ENCODE measurements at regions not wholly inside any gene's neighbourhood (a gene's known extent, or its start where the extent isn't known, plus 50 kb on each side); places are given as distances from the start of the nearest gene placed in this dataset.
A peak's percentile ranks its signal among the peaks of the same experiment; 100 is the strongest.
"Not testable (repeated sequence)": the region's sequence is repeated elsewhere in the genome, so short reads cannot be mapped to it uniquely, and the experiment has no call there.

DNA sequence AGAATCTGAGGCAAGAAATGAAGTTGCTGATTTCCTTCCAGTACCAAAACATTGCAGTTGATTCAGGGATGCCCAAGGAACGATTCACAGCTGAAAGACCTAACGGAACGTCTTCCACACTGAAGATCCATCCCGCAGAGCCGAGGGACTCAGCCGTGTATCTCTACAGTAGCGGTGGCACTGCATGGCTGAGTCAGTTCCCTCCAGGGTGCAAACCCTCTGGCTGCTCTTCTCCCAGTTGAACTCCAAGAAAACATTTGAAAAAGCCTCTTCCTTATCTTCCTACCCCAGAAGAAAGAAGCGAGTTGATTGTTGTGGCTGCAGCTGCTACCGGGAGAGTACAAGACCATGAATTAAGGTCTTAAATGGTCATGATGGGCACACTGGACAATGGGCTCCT lies 147.1 kb upstream of the PRSS1 start:
- DNase-seq = no peak

- DNase-seq = no peak
Observed at GRCh38 chr7:142598297-142598696, 151.0 kb upstream of the PRSS1 start.

DNA sequence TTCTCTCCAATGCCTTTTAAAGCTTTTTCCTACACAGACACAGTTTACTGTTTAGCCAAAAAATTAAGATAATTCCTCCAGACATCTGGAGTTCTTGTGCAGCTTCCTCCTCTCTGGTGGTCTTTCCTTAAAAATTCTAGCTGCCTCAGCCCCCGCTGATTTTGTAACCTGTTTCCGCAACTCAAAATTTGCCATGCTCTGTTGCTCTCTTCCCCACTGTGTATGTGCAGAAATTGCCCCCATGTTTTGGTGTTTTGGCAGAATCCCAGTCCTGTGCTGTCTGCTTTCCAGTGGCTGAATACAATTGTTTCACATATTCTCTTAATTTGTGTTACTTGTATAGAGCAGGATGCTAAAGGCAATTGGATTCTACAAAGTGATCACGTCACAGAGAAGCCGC lies 151.7 kb upstream of the PRSS1 start:
- no peak for DNase-seq

- no peak for DNase-seq
Observed at GRCh38 chr7:142595816-142596516, 153.3 kb upstream of the PRSS1 start.

DNA sequence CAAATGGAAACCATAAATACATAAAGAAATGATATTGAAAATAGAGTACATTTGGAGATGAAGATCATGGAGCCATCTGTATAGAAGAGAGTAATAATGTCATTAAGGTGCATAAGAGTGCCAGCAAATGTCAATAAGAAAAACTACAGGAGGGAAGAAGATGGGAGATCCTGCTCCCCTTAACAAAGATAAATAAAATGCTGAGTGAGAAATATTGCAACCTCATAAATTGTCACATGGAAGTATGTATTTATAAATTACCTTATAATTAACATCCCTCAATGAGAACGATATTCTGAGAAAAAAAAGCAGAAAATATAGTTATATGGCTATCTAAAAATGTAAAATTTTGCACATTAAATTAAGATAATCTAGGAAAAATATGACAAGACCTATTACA lies 155.2 kb upstream of the PRSS1 start:
- no peak for DNase-seq

DNA sequence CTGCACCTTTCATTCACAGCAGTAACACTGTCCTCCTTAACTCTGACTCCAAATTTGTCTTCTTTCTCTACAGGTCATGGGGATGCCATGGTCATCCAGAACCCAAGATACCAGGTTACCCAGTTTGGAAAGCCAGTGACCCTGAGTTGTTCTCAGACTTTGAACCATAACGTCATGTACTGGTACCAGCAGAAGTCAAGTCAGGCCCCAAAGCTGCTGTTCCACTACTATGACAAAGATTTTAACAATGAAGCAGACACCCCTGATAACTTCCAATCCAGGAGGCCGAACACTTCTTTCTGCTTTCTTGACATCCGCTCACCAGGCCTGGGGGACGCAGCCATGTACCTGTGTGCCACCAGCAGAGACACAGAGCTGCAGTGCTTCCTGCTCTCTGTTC lies 156.2 kb upstream of the PRSS1 start:
- no peak for DNase-seq

DNA sequence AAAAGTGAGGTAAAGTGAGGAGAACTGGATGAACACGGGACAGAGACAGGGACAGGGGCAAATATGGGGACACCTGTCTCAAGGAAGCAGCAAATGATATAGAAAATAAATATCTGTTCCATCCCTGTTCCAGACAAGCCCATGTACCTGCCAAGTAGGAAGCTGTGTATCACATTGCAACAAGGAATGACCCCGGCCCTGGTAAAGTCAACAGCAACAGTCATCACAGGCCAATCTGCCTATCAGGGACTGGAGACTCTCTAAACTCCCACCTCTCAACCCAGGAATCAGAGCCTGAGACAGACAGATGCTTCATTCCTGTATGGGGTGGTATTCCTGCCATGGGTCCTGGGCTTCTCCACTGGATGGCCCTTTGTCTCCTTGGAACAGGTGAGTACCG lies 156.6 kb upstream of the PRSS1 start:
- DNase-seq = no peak

- no peak for DNase-seq
Observed at GRCh38 chr7:142592231-142592630, 157.0 kb upstream of the PRSS1 start.

DNA sequence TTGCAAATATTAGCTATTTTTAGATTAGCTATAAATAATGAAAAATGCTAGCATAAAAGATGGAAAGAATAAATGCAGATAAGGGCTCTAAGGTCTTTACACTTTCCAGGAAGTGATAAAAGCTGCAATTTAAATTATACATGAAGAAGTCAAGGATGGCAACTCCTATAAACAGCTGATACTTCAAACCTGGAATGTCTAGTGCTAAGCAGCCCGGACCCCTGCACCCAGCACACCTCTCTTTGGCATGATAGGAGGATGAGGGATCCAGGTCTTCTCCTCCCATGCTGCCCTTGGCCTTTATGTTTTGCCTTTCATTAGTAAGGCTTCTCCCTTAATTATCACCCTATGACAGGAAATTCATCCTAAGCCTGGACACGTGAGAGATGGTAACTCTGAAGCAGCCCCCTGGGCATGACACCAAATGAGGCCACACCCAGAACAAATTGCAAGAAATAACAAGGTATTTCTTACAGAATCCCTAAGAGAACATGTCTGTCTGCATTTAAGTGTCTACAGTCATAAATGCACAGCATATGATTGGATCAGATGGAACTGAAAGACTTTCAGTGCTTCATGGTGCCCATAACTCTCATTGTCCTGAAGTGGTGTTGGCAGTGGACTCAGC lies 158.3 kb upstream of the PRSS1 start:
- no peak for DNase-seq

DNA sequence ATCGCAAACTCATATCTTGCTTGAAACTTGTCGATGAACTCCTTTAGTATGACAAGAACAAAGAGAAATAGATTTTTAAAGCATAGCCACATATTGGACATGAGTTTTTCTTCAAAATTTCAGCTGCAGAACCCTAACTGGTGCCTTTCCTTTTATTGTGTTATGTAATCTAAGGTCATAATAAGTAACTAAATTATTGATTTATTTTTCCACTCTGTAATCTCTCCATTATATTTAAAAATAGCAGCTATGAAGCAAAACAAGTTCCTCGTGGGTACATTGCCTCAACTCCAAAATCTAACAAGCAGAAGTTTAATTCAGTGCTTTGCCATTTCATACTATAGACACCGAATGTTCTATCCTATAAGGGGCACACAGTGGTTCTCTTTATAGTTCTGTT lies 159.2 kb upstream of the PRSS1 start:
- no peak for DNase-seq

DNA sequence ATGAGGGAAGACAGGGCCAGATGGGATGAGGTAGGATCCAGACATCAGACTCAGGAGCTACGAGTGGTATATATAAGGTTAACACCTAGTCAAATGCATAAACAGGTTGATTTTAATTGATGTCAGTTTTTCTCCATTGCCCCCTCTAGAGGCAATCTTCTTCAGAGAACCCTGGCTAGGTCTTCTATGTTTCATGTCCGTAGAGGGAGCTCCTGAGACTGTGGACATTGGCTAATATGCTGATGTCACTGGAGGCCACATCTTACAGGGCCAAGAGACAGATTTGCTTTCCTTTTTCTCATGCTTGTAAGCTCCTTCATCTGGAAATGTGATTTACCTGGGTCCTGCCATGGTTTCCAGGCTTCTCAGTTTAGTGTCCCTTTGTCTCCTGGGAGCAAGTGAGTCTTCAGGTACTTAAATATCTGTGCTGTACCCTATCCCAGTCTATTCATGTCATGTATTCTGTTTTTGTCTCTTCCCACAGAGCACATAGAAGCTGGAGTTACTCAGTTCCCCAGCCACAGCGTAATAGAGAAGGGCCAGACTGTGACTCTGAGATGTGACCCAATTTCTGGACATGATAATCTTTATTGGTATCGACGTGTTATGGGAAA lies 161.6 kb upstream of the PRSS1 start:
- DNase-seq = peak; percentile 85

GRCh38 chr7:142586611-142587010 lies 162.7 kb upstream of the PRSS1 start:
- no peak for DNase-seq

DNA sequence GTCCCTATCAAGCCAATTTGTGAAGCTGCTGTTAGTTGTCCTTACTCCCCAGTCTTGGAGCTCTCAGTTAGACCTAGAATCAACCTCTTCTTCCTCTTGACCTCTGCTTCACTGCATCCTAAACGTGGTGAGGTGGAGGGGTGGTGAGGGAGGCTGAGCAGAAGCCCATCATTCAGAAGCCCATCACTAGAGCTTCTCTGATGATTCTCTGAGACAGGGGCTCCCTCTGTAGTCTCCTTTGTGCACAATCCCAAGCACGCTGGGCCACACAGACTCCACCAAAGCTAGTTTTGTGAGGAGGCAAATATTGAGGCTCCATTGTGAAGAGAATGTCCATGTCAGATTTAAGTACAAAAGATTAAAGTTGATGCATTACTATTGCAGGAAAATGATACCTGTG lies 163.8 kb upstream of the PRSS1 start:
- DNase-seq = no peak

DNA sequence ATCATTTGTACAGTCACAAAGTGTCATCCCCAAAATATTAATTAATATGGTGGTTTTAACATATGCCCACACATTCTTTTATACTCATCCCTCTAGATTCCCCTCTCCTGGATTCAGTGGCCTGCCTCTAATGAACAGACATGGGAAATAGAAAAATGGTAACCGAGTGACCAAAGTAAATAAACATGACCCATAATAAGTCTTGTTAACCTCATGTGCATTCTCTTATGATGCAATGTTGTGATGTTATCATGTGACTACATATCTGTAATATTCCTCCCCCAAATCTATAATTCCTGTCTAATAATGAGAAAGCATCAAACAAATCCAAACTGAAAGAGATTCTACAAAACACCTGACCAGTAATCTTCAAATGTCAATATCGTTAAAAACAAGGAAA lies 164.5 kb upstream of the PRSS1 start:
- DNase-seq = peak; percentile 35

DNA sequence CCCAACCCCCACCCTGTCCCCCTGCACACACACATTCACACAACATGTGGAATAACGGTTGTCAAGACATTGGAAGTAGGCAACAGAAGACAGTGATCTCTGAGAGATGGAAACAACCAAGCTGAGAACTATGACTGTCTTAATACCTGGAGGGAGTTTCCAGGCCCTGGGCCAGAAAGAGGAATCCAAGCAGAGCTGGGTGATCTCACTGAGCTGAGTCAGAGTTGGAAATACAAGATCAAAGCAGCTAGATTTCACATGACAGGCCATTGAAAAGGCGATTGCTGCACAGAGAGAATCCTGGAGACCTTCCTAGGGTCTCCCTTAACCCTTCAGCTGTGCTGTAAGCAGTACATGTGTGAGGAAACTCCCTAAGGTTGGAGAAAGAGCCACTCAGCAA lies 165.8 kb upstream of the PRSS1 start:
- DNase-seq = peak; percentile 87

- no peak for DNase-seq
Observed at GRCh38 chr7:142582351-142582750, 166.9 kb upstream of the PRSS1 start.

DNA sequence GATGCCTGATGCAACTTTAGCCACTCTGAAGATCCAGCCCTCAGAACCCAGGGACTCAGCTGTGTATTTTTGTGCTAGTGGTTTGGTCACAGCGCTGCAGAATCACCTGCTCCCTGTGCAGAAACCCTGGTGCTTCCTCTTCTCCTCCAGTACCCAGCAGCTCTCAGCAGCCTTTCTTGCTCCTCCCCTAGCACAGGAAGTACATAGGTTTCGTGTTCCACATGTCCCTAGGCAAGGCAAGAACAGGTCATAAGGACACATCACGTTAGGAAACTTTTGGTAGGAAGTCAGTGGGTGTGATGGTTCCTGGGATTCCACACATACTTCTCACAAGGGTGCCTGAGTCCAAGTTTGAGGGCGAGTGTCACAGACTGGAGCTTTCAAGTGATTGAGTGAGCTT lies 167.9 kb upstream of the PRSS1 start:
- no peak for DNase-seq

DNA sequence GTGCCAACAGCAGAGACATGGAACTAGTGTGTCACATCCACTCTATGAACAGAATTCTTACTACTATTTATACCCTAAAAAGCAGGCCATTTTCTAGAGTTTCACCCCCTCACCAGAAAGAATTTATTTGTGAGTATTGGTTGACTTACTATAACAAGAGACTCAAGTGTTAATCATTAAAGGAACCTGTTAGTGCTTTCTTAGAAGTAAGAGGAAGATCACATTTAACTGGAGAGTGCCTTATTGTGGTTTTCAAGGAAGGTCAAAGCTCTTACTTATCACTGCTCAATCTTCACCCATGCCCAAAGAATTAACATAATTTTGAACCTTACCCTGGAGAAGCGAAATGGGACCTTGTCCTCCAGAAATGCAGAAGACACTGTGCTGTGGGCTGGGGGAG lies 169.3 kb upstream of the PRSS1 start:
- no peak for DNase-seq

- not testable (repeated sequence) for DNase-seq
Observed at GRCh38 chr7:142575351-142575750, 173.9 kb upstream of the PRSS1 start.

DNA sequence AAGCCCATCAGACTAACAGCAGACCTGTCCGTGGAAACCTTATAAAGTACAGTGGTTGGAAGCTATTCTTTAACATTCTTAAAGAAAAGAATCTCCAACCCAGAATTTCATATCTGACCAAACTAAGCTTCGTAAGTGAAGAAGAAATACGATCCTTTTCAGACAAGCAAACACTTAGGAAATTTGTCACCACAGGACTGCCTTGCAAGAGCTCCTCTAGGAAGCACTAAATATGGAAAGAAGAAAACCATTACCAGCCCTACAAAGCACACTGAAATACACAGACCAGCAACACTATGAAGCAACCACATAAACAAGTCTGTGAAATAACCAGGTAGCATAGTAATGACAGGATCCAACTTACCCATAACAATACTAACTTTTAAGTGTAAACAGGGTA lies 177.7 kb upstream of the PRSS1 start:
- DNase-seq = no peak

GRCh38 chr7:142569851-142570250 lies 179.4 kb upstream of the PRSS1 start:
- DNase-seq = no peak

DNA sequence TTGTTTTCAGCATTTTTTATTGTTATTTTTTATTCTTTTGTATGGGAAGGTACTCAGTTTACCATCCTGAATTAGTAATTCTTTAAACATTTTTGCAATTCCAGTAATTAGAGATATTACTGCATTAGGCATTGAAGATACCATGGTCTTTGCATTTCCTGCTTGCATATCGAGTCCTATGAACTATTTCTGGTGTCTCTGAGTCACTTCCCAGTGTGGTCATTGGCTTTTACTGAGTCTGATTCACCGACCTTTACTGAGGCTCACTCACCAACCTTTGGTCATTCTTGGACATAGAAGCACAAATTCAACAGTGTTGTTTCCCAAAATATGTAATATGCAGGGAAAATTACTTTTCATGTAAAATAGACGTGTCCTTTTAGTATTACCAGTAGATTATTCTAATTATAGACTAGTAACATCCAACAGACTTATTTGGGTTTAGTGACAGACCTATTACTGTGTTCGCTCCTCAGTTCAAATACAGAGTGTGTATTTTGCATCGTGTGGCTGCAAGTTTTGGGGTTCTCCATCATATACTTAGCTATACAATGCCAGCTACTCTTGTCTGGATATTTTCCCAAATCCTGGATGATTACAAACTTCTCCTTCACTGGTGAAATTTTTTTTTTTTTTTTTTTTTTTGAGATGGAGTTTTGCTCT lies 180.7 kb upstream of the PRSS1 start:
- peak; percentile 96 for DNase-seq

DNA sequence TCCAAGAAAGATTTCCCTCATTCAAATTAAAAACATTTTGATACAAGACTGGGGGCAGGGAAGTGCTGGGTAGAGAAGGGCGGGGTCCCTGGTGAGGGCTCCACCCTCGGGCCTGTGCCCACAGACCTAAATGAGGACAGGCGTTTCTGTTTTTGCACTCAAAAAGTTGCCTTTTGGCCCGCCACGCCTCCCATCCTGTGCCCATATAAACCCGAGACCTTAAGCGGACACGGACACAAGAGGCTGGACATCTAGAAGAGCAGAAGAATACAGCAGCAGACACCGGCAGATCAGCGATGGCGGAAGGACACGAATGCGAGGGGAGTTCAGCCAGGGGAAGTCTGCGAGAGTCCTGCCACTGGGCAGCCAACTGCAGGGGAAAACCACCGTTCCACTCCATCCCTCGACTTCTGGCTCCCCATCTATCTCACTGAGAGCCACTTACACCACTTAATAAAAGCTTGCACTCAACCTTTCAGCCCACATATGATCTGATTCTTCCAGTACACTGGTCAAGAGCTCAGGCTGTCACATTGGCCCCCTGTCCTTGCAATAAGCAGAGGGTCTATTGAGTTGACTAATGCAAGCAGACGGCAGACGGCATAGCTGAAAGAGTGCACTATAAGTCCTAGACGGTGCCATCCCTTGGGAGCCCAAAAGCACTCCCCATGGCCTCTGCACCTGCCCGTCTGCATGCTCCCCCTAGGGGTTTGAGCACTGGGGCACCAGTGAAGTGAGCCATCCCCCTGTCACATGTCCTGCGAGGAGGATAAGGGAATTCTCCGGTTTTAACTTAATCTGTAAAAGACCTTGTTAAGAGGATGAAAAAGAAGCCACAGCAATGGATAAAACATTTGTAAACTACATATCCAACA lies 181.8 kb upstream of the PRSS1 start:
- no peak for DNase-seq

Data from HCEC 1CT (cell line).